Vagina (tissue), 2 donors: ENCODE measurements at regions not wholly inside any gene's neighbourhood (a gene's known extent, or its start where the extent isn't known, plus 50 kb on each side); places are given as distances from the start of the nearest gene placed in this dataset.

Source experiments
- CTCF ChIP-seq, 3 experiments: fragments of 450-650 bp in 2 of 3; fragments of 200-600 bp in 1 of 3; sonication (generic) in 1 of 3; IDR thresholded peaks; one replicate each; pipeline ENCODE4 v1.5.1; 2017 to 2019; ENCODE audit warnings: antibody characterized with exemption in 3 of 3, mild to moderate bottlenecking in 2 of 3, moderate library complexity in 2 of 3
- POLR2A ChIP-seq, 2 donors: fragments of 450-650 bp; IDR thresholded peaks; one replicate each; pipeline ENCODE4 v1.6.1; 2017; ENCODE audit warnings: antibody characterized with exemption in 2 of 2, mild to moderate bottlenecking in 2 of 2, moderate library complexity in 2 of 2
- POLR2AphosphoS5 ChIP-seq, 2 donors: sonication (generic); formaldehyde crosslinking; IDR thresholded peaks; one replicate each; pipeline ENCODE4 v1.9.0; 2017; ENCODE audit warnings: antibody characterized with exemption in 2 of 2, mild to moderate bottlenecking in 2 of 2, low read depth in 1 of 2; ENCODE audit not compliant: insufficient read depth in 1 of 2

DNA sequence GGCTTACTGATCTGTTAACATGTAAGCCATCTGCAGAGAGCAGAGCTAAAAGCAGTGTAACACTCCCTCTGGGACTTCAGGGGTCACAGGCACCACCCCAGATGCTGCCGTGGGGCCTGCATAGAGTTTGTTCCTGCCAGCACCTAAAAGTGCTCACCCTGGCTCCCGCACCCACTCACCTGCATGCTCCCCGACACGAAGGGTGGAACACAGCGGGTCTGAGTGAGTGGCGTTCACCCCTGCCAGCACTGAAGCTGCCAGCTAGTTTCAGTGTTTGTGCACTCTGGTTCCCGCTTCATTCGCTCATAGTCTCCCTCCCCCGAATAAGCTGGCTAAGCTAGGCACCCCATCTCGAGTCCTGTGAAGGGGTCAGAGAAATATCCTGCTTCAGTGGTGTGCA is 1681.0 kb downstream of the NCAM2 start:
- TF ChIP-seq CTCF (IDR thresholded peaks at IDR 0.05) (no peak), POLR2AphosphoS5 (IDR thresholded peaks at IDR 0.05; ENCODE audit: insufficient read depth in 1 of 2, low read depth in 1 of 2) (no peak), POLR2A (IDR thresholded peaks at IDR 0.05) (no peak)
